ENCODE measurements at regions not wholly inside any gene's neighbourhood (a gene's known extent, or its start where the extent isn't known, plus 50 kb on each side); places are given as distances from the start of the nearest gene placed in this dataset.

DNA sequence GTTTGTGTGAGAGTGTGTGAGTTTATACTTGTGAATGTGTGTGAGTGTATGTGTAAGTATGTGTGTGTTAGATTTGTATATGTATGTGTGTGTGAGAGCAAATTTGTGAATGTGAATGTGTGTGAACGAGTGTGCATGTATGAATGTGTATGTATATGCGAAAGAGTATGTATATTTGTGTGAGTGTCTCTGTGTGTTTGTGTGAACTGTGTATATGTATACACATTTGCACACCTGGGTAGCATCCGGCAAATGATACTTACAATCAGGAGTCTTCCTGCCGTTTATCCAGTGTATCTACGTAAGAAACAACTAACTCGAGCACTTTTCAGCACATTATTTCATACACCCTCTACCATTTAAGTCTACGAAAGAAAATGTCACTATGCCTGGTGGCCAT lies 487.4 kb downstream of the TNS3 start:
- POLR2A ChIA-PET: no interaction called here
- H3K27me3 ChIP-seq (ENCODE audit: control insufficient read depth, insufficient read depth, low read length): no peaks in the 10 kb centered on the region
- no peak overlapping the region for H3K4me3 ChIP-seq (ENCODE audit: low read depth, low read length)
- CTCF ChIA-PET: no interaction called here
- TF ChIP-seq CTCF (IDR thresholded peaks at IDR 0.05; ENCODE audit: insufficient read depth, low read depth, low read length): no peak
- DNase-seq (ENCODE audit: low read depth): no peak
- no peaks in the 10 kb centered on the region for H3K36me3 ChIP-seq (ENCODE audit: control insufficient read depth, insufficient read depth, low read length)

- POLR2A ChIA-PET: no interaction called here
- TF ChIP-seq CTCF (IDR thresholded peaks at IDR 0.05; ENCODE audit: insufficient read depth, low read depth, low read length): no peak
Observed at GRCh38 chr7:47093320-47094234, 488.3 kb downstream of the TNS3 start.

GRCh38 chr7:47092336-47092735 lies 489.6 kb downstream of the TNS3 start:
- ChIA-PET CTCF (interaction anchor here (1.0 to 7.2 kb wide), 6 partner anchors 9 to 1170 kb away, joined by 3 to 72 read pairs (median 3); partner anchors contain the start of gene IGFBP3), POLR2A (no interaction called here)
- TF ChIP-seq CTCF (IDR thresholded peaks at IDR 0.05; ENCODE audit: insufficient read depth, low read depth, low read length): no peak
- DNase-seq (ENCODE audit: low read depth): no peak
- Histone ChIP-seq H3K4me3 (ENCODE audit: low read depth, low read length) (no peak overlapping the region), H3K27me3 (ENCODE audit: control insufficient read depth, insufficient read depth, low read length) (no peaks in the 10 kb centered on the region), H3K36me3 (ENCODE audit: control insufficient read depth, insufficient read depth, low read length) (no peaks in the 10 kb centered on the region)

More at GRCh38 chr7:47093320-47094234, 488.3 kb downstream of the TNS3 start:
- CTCF ChIA-PET: interaction anchor here (0.6 to 7.2 kb wide), 7 partner anchors 8 to 1171 kb away, joined by 3 to 72 read pairs (median 3); partner anchors contain the start of gene IGFBP3
- Histone ChIP-seq H3K27me3 (ENCODE audit: control insufficient read depth, insufficient read depth, low read length) (no peaks in the 10 kb centered on the region), H3K36me3 (ENCODE audit: control insufficient read depth, insufficient read depth, low read length) (no peaks in the 10 kb centered on the region), H3K4me3 (ENCODE audit: low read depth, low read length) (no peak overlapping the region)
- DNase-seq (ENCODE audit: low read depth): no peak

DNA sequence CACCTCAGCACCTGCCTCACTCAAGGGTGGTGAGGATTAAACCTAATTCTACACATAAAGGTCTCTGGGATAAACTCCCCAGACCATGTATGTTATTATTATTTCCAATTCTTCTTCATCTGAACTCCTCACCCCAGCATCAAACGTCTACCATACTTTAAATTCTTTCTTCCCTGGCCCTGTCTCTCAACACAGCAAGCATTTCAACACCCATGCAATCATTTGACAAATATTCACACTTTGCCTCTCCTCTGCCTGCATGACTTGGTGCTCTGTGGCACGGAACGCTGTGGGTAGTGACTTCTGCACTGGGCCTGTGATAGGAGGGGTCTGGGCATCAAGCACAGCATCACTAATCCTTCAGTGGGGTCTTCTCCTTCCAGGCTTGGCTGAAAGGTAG lies 490.8 kb downstream of the TNS3 start:
- POLR2A ChIA-PET: no interaction called here
- Histone ChIP-seq H3K4me3 (ENCODE audit: low read depth, low read length) (no peak overlapping the region), H3K36me3 (ENCODE audit: control insufficient read depth, insufficient read depth, low read length) (no peaks in the 10 kb centered on the region), H3K27me3 (ENCODE audit: control insufficient read depth, insufficient read depth, low read length) (no peaks in the 10 kb centered on the region)
- no peak for TF ChIP-seq CTCF (IDR thresholded peaks at IDR 0.05; ENCODE audit: insufficient read depth, low read depth, low read length)
- no peak for DNase-seq (ENCODE audit: low read depth)
- CTCF ChIA-PET: interaction anchor here (0.6 to 7.2 kb wide), 4 partner anchors 79 to 1169 kb away, joined by 3 to 72 read pairs (median 6); partner anchors contain the start of gene IGFBP3

DNA sequence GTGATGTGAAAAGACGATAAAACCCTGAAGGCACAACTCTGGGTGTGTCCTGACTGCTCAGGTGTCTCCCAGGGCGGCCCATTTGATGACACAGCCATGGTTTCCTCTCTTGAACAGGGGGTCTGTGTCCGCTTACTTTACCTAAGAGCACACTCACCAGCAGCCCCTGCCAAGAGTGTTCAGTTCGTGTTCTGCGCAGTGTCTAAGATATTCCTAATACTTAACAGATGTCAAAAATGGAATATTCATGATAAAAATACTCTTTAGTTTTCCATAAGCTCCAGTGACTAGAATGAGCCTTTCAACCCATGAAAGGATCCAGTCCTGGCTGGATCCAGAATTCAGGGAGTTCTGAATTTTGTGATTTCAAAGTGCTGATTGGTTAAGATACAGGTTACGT lies 492.4 kb downstream of the TNS3 start:
- POLR2A ChIA-PET: no interaction called here
- no peak overlapping the region for H3K4me3 ChIP-seq (ENCODE audit: low read depth, low read length)
- no peaks in the 10 kb centered on the region for H3K36me3 ChIP-seq (ENCODE audit: control insufficient read depth, insufficient read depth, low read length)
- no peaks in the 10 kb centered on the region for H3K27me3 ChIP-seq (ENCODE audit: control insufficient read depth, insufficient read depth, low read length)
- CTCF ChIA-PET: interaction anchor here (0.6 to 7.2 kb wide), 2 partner anchors 345 to 1167 kb away, joined by 3 to 72 read pairs; partner anchors contain the start of gene IGFBP3
- no peak for DNase-seq (ENCODE audit: low read depth)
- no peak for TF ChIP-seq CTCF (IDR thresholded peaks at IDR 0.05; ENCODE audit: insufficient read depth, low read depth, low read length)
